ENCODE measurements at regions not wholly inside any gene's neighbourhood (a gene's known extent, or its start where the extent isn't known, plus 50 kb on each side); places are given as distances from the start of the nearest gene placed in this dataset.

DNA sequence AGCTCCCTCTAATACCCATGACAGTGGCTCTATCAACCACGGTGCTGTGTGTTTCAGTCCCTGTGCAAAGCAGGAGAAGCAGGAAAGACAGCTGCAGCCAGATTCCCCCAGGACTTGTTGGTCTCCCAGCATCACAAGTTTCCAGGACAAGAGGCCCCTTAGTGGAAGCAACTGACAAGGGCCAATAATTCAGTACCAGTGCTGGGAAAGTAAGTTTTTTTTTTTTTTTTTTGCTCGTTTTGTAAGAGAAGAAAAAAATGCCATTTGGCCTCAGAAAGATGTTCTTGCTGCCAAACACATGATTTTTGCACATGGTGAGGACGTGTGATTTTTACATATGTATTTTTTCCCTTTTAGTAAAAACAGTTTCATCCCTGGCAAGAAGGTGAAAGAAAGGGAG is 284.2 kb upstream of the ZMIZ1 start:
- no peak overlapping the region for H3K4me3 ChIP-seq
- no peak for DNase-seq (ENCODE audit: low read depth, low spot score)
- H3K36me3 ChIP-seq (ENCODE audit: insufficient read depth, low read length), result no peaks in the 10 kb centered on the region
- H3K9me3 ChIP-seq (ENCODE audit: low read depth, low read length), result no peaks in the 10 kb centered on the region
- H3K9ac ChIP-seq (ENCODE audit: insufficient read length), result no peak overlapping the region
- H3K27ac ChIP-seq, result no peak overlapping the region
- TF ChIP-seq EZH2 (IDR thresholded peaks at IDR 0.05), result no peak
- no peak for TF ChIP-seq FOXP2 (optimal IDR thresholded peaks at IDR 0.05; ENCODE audit: control extremely low read depth, extremely low read length, insufficient read depth)
- no peak for TF ChIP-seq POLR2AphosphoS5 (IDR thresholded peaks at IDR 0.05; ENCODE audit: borderline replicate concordance, low read depth, low read length)

DNA sequence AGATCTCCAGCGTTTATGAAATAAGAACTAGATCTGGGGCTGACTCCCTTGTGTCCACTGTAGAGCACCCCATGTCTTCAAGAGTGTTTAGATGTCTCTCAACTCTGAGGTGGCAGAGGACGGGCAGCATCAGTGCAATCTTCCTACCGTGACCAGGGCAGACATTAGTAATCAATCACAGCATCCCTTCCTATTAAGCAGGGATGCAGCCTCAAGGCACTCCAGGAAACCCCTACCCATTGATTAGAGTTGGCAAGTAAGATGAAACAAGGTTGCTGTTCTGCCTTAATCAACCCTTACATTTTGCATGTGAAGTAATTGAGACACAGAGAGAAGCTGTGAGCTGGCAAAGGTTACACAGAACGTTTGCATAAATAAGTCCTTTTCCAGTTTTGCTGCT is 283.7 kb upstream of the ZMIZ1 start:
- no peak for TF ChIP-seq EZH2 (IDR thresholded peaks at IDR 0.05)
- TF ChIP-seq FOXP2 (optimal IDR thresholded peaks at IDR 0.05; ENCODE audit: control extremely low read depth, extremely low read length, insufficient read depth), result no peak
- no peak for TF ChIP-seq POLR2AphosphoS5 (IDR thresholded peaks at IDR 0.05; ENCODE audit: borderline replicate concordance, low read depth, low read length)
- no peak for DNase-seq (ENCODE audit: low read depth, low spot score)
- no peak overlapping the region for H3K4me3 ChIP-seq
- no peak overlapping the region for H3K27ac ChIP-seq
- H3K9ac ChIP-seq (ENCODE audit: insufficient read length), result no peak overlapping the region
- no peaks in the 10 kb centered on the region for H3K9me3 ChIP-seq (ENCODE audit: low read depth, low read length)
- H3K36me3 ChIP-seq (ENCODE audit: insufficient read depth, low read length), result no peaks in the 10 kb centered on the region

DNA sequence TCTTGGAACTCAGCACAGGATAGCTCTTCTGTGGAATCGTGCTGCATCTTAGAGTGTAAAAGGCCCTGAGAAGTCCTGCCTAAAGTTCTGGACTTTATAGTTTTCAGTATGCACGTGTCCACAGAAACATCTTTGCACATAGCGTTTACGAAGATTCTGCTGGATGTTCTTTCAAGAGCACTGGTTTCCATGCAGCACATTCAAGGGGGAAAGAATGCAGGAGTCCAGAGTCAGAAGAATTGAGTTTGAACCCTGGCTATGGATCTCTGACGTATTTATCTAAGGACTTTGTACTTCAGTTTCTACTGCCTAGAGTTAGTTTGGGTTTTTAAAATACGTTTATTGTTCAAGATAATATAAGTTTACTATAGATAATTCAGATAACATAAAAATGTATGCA is 282.8 kb upstream of the ZMIZ1 start:
- H3K9me3 ChIP-seq (ENCODE audit: low read depth, low read length), result no peaks in the 10 kb centered on the region
- no peak overlapping the region for H3K27ac ChIP-seq
- no peak for DNase-seq (ENCODE audit: low read depth, low spot score)
- H3K4me3 ChIP-seq, result no peak overlapping the region
- no peak for TF ChIP-seq POLR2AphosphoS5 (IDR thresholded peaks at IDR 0.05; ENCODE audit: borderline replicate concordance, low read depth, low read length)
- no peaks in the 10 kb centered on the region for H3K36me3 ChIP-seq (ENCODE audit: insufficient read depth, low read length)
- no peak overlapping the region for H3K9ac ChIP-seq (ENCODE audit: insufficient read length)

DNA sequence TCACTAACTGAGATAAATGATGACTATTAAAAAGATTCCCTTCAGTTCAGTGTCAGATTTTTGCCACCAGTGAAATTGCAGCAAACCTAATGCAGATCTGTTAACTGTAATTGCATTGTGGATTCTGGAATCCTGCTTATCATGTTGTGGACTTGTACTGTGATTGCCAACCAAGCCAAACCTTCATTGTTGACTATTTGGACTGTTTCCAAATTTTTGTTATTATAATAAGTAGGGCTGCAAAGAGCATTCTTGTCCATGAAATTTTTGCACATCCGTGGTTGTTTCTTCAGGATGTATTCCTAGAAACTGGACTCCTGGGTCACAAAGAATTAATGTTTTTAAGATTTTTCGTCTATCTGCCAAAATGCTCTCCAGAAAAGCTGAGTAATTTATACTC is 281.6 kb upstream of the ZMIZ1 start:
- Histone ChIP-seq H3K9ac (ENCODE audit: insufficient read length) (no peak overlapping the region), H3K4me3 (no peak overlapping the region), H3K36me3 (ENCODE audit: insufficient read depth, low read length) (no peaks in the 10 kb centered on the region), H3K9me3 (ENCODE audit: low read depth, low read length) (no peaks in the 10 kb centered on the region), H3K27ac (no peak overlapping the region)
- no peak for DNase-seq (ENCODE audit: low read depth, low spot score)
- TF ChIP-seq POLR2AphosphoS5 (IDR thresholded peaks at IDR 0.05; ENCODE audit: borderline replicate concordance, low read depth, low read length), result no peak
- TF ChIP-seq FOXP2 (optimal IDR thresholded peaks at IDR 0.05; ENCODE audit: control extremely low read depth, extremely low read length, insufficient read depth), result no peak
- no peak for TF ChIP-seq EZH2 (IDR thresholded peaks at IDR 0.05)

DNA sequence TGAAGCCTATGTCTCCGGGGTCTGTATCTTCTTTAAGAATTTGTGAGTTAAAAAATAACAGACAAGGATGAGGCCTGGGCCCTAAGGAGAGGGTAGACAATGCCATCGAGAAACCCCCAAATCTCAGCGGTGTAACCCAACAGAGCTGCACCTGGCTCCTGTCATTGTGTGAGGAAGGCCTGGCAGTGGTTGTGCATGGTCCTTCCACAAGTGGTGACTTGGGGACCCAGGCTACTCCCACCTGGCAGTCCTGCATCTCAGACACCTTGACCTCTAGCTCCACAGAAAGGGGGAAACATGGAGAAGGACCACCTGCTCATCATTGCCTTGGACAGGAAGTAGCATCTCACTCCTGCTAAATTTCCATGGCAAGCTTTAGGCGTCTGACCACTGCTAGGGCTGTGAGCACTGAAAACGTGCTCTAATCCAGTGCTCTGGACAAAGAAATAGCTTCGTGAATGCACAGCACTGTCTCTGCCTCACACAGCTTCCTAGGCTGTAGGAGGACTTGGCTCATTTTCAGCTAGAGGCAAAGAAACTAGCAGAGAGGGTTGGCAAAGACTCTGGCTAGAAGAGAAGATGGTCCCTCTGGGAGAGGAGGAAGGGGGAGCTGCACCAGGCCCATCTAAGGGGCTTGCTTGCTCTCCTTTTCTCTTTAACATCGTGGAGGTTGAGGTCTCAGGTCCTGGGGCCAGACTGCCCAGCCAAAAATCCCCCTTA is 273.9 kb upstream of the ZMIZ1 start:
- Histone ChIP-seq H3K27ac (no peak overlapping the region), H3K9ac (ENCODE audit: insufficient read length) (no peak overlapping the region), H3K4me3 (no peak overlapping the region), H3K9me3 (ENCODE audit: low read depth, low read length) (no peaks in the 10 kb centered on the region), H3K36me3 (ENCODE audit: insufficient read depth, low read length) (no peaks in the 10 kb centered on the region)
- no peak for DNase-seq (ENCODE audit: low read depth, low spot score)
- no peak for TF ChIP-seq FOXP2 (optimal IDR thresholded peaks at IDR 0.05; ENCODE audit: control extremely low read depth, extremely low read length, insufficient read depth)
- TF ChIP-seq POLR2AphosphoS5 (IDR thresholded peaks at IDR 0.05; ENCODE audit: borderline replicate concordance, low read depth, low read length), result no peak
- TF ChIP-seq EZH2 (IDR thresholded peaks at IDR 0.05), result no peak

DNA sequence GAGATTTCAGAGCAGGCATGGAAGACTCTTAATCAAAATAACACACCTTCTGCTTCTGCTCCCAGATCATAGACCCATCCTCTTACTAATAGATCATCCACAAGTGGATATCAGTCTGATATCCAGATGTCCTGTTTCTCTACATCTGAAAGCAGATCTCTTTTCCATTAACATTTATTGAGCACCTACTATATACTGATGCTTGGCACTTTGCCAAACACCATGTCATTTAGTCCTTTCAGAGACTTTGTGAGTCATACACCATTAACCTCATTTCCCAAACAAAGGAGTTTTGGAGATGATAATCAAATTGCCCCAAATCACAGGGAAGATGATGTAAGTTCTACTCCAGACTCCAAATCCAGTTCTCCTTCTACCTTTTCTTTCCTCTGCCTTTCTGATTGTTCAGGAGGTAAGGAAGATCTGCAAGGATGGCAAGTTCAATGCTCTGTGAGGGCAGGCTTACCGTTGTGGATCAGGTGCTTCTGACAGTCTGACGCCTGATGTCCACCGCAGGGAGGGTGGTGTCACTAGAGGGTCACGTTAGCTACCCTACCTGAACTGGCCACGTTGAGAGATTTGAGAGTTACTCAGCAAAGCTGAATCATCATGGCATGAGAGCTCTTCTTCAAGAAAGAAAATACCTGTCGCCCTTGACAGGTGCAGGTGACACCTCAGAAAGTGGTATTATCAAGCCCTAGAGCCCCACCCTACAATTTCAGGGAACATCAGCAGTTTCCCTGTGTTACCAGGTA is 269.6 kb upstream of the ZMIZ1 start:
- Histone ChIP-seq H3K27ac (no peak overlapping the region), H3K9me3 (ENCODE audit: low read depth, low read length) (no peaks in the 10 kb centered on the region), H3K9ac (ENCODE audit: insufficient read length) (no peak overlapping the region), H3K36me3 (ENCODE audit: insufficient read depth, low read length) (no peaks in the 10 kb centered on the region), H3K4me3 (no peak overlapping the region)
- TF ChIP-seq EZH2 (IDR thresholded peaks at IDR 0.05) (no peak), FOXP2 (optimal IDR thresholded peaks at IDR 0.05; ENCODE audit: control extremely low read depth, extremely low read length, insufficient read depth) (no peak), POLR2AphosphoS5 (IDR thresholded peaks at IDR 0.05; ENCODE audit: borderline replicate concordance, low read depth, low read length) (no peak)
- no peak for DNase-seq (ENCODE audit: low read depth, low spot score)

DNA sequence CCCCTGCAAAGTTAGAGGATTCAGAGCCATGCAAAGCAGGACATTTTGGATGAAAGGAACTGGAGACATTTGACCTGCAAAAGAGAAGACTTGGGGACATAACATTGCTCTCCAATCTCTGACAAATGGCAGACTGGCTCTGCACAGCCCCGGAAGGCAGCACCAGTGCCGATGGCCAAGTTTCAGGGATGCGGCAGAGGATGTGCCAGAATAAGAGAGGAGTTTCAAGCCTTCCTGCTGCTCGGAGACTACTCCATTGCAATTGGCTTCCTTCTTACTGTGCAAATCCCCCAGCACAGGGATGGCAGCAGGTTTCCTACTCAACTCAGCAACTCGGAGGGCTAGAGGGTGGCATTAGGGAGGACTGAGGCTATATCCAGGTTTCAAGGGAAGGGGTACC is 268.8 kb upstream of the ZMIZ1 start:
- no peak overlapping the region for H3K4me3 ChIP-seq
- H3K27ac ChIP-seq, result no peak overlapping the region
- DNase-seq (ENCODE audit: low read depth, low spot score), result no peak
- no peak overlapping the region for H3K9ac ChIP-seq (ENCODE audit: insufficient read length)
- H3K9me3 ChIP-seq (ENCODE audit: low read depth, low read length), result no peaks in the 10 kb centered on the region
- TF ChIP-seq POLR2AphosphoS5 (IDR thresholded peaks at IDR 0.05; ENCODE audit: borderline replicate concordance, low read depth, low read length) (no peak), FOXP2 (optimal IDR thresholded peaks at IDR 0.05; ENCODE audit: control extremely low read depth, extremely low read length, insufficient read depth) (no peak), EZH2 (IDR thresholded peaks at IDR 0.05) (no peak)
- H3K36me3 ChIP-seq (ENCODE audit: insufficient read depth, low read length), result no peaks in the 10 kb centered on the region

DNA sequence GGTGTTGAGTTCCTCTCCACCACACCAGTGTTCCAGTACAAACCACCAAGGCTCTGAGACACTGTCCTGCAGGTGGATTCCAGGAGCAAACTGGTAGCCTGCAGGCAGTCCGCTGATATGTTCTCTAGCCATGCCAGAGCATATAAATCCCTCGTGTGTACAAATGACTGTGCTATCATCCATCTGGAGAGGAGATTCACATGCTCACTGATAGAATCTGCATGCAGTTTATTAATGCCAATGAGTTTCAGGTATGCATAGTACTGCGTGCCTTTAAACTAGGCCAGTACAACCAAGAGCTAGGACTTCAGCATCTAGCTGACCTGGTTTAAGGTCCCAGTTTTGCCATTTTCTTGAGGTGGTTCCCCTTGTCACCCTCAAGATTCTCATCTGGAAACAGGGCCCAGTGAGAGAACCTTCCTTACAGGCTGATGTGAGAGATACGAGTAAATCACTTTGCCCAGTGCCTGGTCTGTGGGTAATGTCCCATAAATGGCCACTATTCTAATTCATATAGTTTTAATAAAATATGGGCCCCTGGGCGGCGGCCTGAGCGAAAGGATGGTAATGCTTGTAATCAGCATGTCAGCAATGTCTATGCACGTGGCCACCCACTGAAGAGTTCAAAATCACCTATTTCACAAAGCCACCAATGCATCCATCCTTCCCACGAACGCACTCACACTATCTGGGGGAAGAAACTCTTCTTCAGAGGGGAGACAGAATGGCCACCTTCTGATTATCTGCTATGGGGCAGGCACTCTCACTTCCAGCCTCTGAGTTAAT is 268.0 kb upstream of the ZMIZ1 start:
- Histone ChIP-seq H3K9ac (ENCODE audit: insufficient read length) (no peak overlapping the region), H3K4me3 (no peak overlapping the region), H3K36me3 (ENCODE audit: insufficient read depth, low read length) (no peaks in the 10 kb centered on the region), H3K27ac (no peak overlapping the region), H3K9me3 (ENCODE audit: low read depth, low read length) (no peaks in the 10 kb centered on the region)
- no peak for TF ChIP-seq FOXP2 (optimal IDR thresholded peaks at IDR 0.05; ENCODE audit: control extremely low read depth, extremely low read length, insufficient read depth)
- TF ChIP-seq EZH2 (IDR thresholded peaks at IDR 0.05), result no peak
- TF ChIP-seq POLR2AphosphoS5 (IDR thresholded peaks at IDR 0.05; ENCODE audit: borderline replicate concordance, low read depth, low read length), result no peak
- DNase-seq (ENCODE audit: low read depth, low spot score), result no peak

All from SK-N-MC (cell line).